H9 (cell line): ENCODE measurements at regions not wholly inside any gene's neighbourhood (a gene's known extent, or its start where the extent isn't known, plus 50 kb on each side); places are given as distances from the start of the nearest gene placed in this dataset.
A peak's percentile ranks its signal among the peaks of the same experiment; 100 is the strongest.

Experiments
- DNase-seq: peaks from one replicate; pipeline ENCODE4 v3.0.0-alpha.2; 2017
- H2AFZ ChIP-seq: one replicate; pipeline ENCODE4 v1.6.1; 2013; ENCODE audit warnings: mild to moderate bottlenecking, low read length, control low read depth, moderate library complexity
- H2AK5ac ChIP-seq: 2 replicates; pipeline ENCODE4 v1.6.1; 2013; ENCODE audit warnings: low read length, control low read depth, mixed read lengths; ENCODE audit not compliant: insufficient read length
- H2BK120ac ChIP-seq: one replicate; pipeline ENCODE4 v1.6.1; 2013; ENCODE audit warnings: low read depth, mild to moderate bottlenecking, low read length, control low read depth, inconsistent platforms; ENCODE audit not compliant: poor library complexity, severe bottlenecking
- H2BK12ac ChIP-seq: 2 replicates; pipeline ENCODE4 v1.6.1; 2013; ENCODE audit warnings: low read length, control low read depth, mixed read lengths, low read depth; ENCODE audit not compliant: insufficient read length
- H2BK15ac ChIP-seq: 2 replicates; pipeline ENCODE4 v1.6.1; 2013; ENCODE audit warnings: low read depth, low read length, control low read depth
- H2BK20ac ChIP-seq: one replicate; pipeline ENCODE4 v1.6.1; 2013; ENCODE audit warnings: low read depth, mild to moderate bottlenecking, low read length, control low read depth, inconsistent platforms; ENCODE audit not compliant: poor library complexity, severe bottlenecking
- H2BK5ac ChIP-seq: 2 replicates; pipeline ENCODE4 v1.6.1; 2013; ENCODE audit warnings: low read length, control low read depth, mixed read lengths; ENCODE audit not compliant: insufficient read length
- H3K14ac ChIP-seq: 2 replicates; pipeline ENCODE4 v1.6.1; 2013; ENCODE audit warnings: low read length, control low read depth; ENCODE audit not compliant: insufficient read depth
- H3K18ac ChIP-seq: 2 replicates; pipeline ENCODE4 v1.6.1; 2013; ENCODE audit warnings: low read depth, mild to moderate bottlenecking, mixed read lengths, low read length, control low read depth; ENCODE audit not compliant: insufficient read length
- H3K23ac ChIP-seq: 2 replicates; pipeline ENCODE4 v1.6.1; 2013; ENCODE audit warnings: low read length, control low read depth, mixed read lengths, low read depth; ENCODE audit not compliant: insufficient read length
- H3K23me2 ChIP-seq: 2 replicates; pipeline ENCODE4 v1.6.1; 2013; ENCODE audit warnings: low read depth, mild to moderate bottlenecking, mixed read lengths, low read length, control low read depth; ENCODE audit not compliant: insufficient read length, poor library complexity, severe bottlenecking
- H3K27ac ChIP-seq: 2 replicates; pipeline ENCODE4 v1.5.1; 2013; ENCODE audit warnings: low read length, control low read depth, mixed read lengths, low read depth; ENCODE audit not compliant: insufficient read length
- H3K27me3 ChIP-seq: 2 replicates; pipeline ENCODE4 v1.6.1; 2013; ENCODE audit warnings: low read length, control low read depth, inconsistent platforms; ENCODE audit not compliant: insufficient read depth
- H3K4ac ChIP-seq: 2 replicates; pipeline ENCODE4 v1.6.1; 2013; ENCODE audit warnings: low read depth, mild to moderate bottlenecking, control low read depth, inconsistent platforms, low read length, moderate library complexity
- H3K4me1 ChIP-seq: 2 replicates; pipeline ENCODE4 v1.6.1; 2013; ENCODE audit warnings: low read length, control low read depth, inconsistent platforms; ENCODE audit not compliant: insufficient read depth
- H3K4me2 ChIP-seq: 2 replicates; pipeline ENCODE4 v1.6.1; 2013; ENCODE audit warnings: low read length, control low read depth, mixed read lengths; ENCODE audit not compliant: insufficient read length, insufficient read depth
- H3K56ac ChIP-seq: 2 replicates; pipeline ENCODE4 v1.6.1; 2013; ENCODE audit warnings: low read depth, mild to moderate bottlenecking, mixed read lengths, low read length, control low read depth; ENCODE audit not compliant: insufficient read length
- H3K79me1 ChIP-seq: 2 replicates; pipeline ENCODE4 v1.6.1; 2013; ENCODE audit warnings: low read depth, mild to moderate bottlenecking, moderate library complexity, low read length, control low read depth, inconsistent platforms; ENCODE audit not compliant: insufficient read depth, poor library complexity, severe bottlenecking
- H3K79me2 ChIP-seq: 2 replicates; pipeline ENCODE4 v1.6.1; 2013; ENCODE audit warnings: low read length, control low read depth, inconsistent platforms; ENCODE audit not compliant: insufficient read depth
- H3K9ac ChIP-seq: 2 replicates; pipeline ENCODE4 v1.6.1; 2013; ENCODE audit warnings: low read length, control low read depth, mixed read lengths; ENCODE audit not compliant: insufficient read length; ENCODE audit errors: extremely low read depth
- H3K9me3 ChIP-seq: one replicate; pipeline ENCODE4 v1.6.1; 2013; ENCODE audit warnings: low read depth, low read length, inconsistent platforms; ENCODE audit not compliant: control insufficient read depth
- H3T11ph ChIP-seq: one replicate; pipeline ENCODE4 v1.6.1; 2013; ENCODE audit warnings: mild to moderate bottlenecking, low read length, control low read depth, inconsistent platforms
- H4K20me1 ChIP-seq: one replicate; pipeline ENCODE4 v1.6.1; 2013; ENCODE audit not compliant: control insufficient read depth, insufficient read length, insufficient read depth
- H4K5ac ChIP-seq: 2 replicates; pipeline ENCODE4 v1.6.1; 2013; ENCODE audit warnings: low read depth, mild to moderate bottlenecking, mixed read lengths, low read length, control low read depth; ENCODE audit not compliant: insufficient read length
- H4K8ac ChIP-seq: replicated peaks from 2 replicates; pipeline ENCODE4 v1.6.1; 2013; ENCODE audit warnings: low read length, control low read depth, mixed read lengths, low read depth; ENCODE audit not compliant: insufficient read length
- H4K91ac ChIP-seq: 2 replicates; pipeline ENCODE4 v1.6.1; 2013; ENCODE audit warnings: low read depth, mild to moderate bottlenecking, moderate library complexity, mixed read lengths, low read length, control low read depth; ENCODE audit not compliant: insufficient read length
- H3K27ac Mint-ChIP-seq, 3 experiments: 2 replicates in 2 of 3; 3 replicates in 1 of 3; pipeline ENCODE4 v1.8.0; 2020 to 2021; ENCODE audit warnings: mixed read lengths in 3 of 3, mild to moderate bottlenecking in 1 of 3, moderate library complexity in 1 of 3
- H3K27me3 Mint-ChIP-seq: 2 replicates; pipeline ENCODE4 v1.8.0; 2021; ENCODE audit warnings: low read depth, mild to moderate bottlenecking, moderate library complexity, mixed read lengths
- H3K36me3 Mint-ChIP-seq, 3 experiments: 2 replicates in 2 of 3; 3 replicates in 1 of 3; pipeline ENCODE4 v1.8.0; 2020 to 2021; ENCODE audit warnings: low read depth in 3 of 3, mixed read lengths in 3 of 3; ENCODE audit not compliant: insufficient read depth in 1 of 3
- H3K4me1 Mint-ChIP-seq, 2 experiments: 2 replicates each; pipeline ENCODE4 v1.8.0; 2020; ENCODE audit warnings: mixed read lengths in 2 of 2
- H3K4me3 Mint-ChIP-seq, 2 experiments: 2 replicates in 1 of 2; 3 replicates in 1 of 2; pipeline ENCODE4 v1.8.0; 2020 to 2021; ENCODE audit warnings: mild to moderate bottlenecking in 2 of 2, mixed read lengths in 2 of 2, moderate library complexity in 1 of 2
- H3K9me3 Mint-ChIP-seq, 2 experiments: 2 replicates in 1 of 2; 3 replicates in 1 of 2; pipeline ENCODE4 v1.8.0; 2020; ENCODE audit warnings: mild to moderate bottlenecking in 2 of 2, mixed read lengths in 2 of 2, moderate library complexity in 1 of 2
- WGBS: extraction: QIAGEN DNeasy Blood & Tissue Kit; methylation state at CpG from one replicate; pipeline ENCODE4 v1.1.7; 2013; ENCODE audit warnings: missing lambda C conversion rate, low lambda C conversion rate, mixed read lengths; ENCODE audit not compliant: insufficient read length; ENCODE audit errors: extremely low coverage; 5-methylcytosine and 5-hydroxymethylcytosine counted together
- TF ChIP-seq, protein P1 (sequence below): fragments of 200-600 bp; sonication (generic); conservative IDR thresholded peaks from 3 replicates; pipeline ENCODE4 v1.8.0; 2021; ENCODE audit warnings: antibody characterized with exemption, mild to moderate bottlenecking

DNA sequence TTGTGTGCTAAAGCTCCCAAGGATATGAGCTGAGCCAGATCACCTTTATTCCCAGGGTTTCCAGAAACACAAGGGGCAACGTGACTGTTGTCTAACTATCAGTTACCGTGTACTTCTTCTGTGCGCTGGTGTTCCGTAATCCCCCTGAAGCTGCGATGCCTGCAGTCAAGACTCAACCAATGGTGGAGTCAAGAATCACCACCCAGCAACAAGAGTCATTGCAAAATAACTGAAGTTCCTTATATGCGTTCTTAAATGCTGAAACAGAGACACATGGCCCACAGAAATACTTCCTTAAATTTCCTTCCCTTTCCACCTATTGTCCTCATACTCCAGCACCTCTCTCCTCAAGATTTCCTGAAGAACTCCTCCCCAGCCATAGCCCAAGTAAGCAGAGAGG is 200.2 kb downstream of the KATNAL1 start:
- no peak overlapping the region for H4K91ac ChIP-seq
- TF ChIP-seq, protein P1, sequence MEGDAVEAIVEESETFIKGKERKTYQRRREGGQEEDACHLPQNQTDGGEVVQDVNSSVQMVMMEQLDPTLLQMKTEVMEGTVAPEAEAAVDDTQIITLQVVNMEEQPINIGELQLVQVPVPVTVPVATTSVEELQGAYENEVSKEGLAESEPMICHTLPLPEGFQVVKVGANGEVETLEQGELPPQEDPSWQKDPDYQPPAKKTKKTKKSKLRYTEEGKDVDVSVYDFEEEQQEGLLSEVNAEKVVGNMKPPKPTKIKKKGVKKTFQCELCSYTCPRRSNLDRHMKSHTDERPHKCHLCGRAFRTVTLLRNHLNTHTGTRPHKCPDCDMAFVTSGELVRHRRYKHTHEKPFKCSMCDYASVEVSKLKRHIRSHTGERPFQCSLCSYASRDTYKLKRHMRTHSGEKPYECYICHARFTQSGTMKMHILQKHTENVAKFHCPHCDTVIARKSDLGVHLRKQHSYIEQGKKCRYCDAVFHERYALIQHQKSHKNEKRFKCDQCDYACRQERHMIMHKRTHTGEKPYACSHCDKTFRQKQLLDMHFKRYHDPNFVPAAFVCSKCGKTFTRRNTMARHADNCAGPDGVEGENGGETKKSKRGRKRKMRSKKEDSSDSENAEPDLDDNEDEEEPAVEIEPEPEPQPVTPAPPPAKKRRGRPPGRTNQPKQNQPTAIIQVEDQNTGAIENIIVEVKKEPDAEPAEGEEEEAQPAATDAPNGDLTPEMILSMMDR, result no peak
- no peak overlapping the region for H3K4ac ChIP-seq
- H2BK12ac ChIP-seq, result no peak overlapping the region
- H3K36me3 Mint-ChIP-seq, result no peaks in the 10 kb centered on the region; a peak in 2 of 7 replicates
- H3K23me2 ChIP-seq, result no peaks in the 10 kb centered on the region
- no peak overlapping the region for H4K5ac ChIP-seq
- H2AFZ ChIP-seq, result no peak overlapping the region
- H3T11ph ChIP-seq, result no peak overlapping the region
- no peak overlapping the region for H3K14ac ChIP-seq
- no peaks in the 10 kb centered on the region for H4K20me1 ChIP-seq
- peak overlapping the region in 2 of 3 experiments; percentile 37 to 57; a peak in 2 of 7 replicates for H3K27ac Mint-ChIP-seq
- no peak overlapping the region for H3K18ac ChIP-seq
- no peak overlapping the region for H3K23ac ChIP-seq
- H3K27ac ChIP-seq, result no peak overlapping the region
- H3K56ac ChIP-seq, result no peak overlapping the region
- WGBS, result no CpG with 5 or more reads among the region's 6 CpGs
- H3K4me1 Mint-ChIP-seq, result peaks cover 20 to 26% of the 10 kb centered on the region in 2 experiments
- H3K4me2 ChIP-seq, result no peak overlapping the region
- no peaks in the 10 kb centered on the region; a peak in 1 of 5 replicates for H3K9me3 Mint-ChIP-seq
- no peak overlapping the region for H3K9ac ChIP-seq
- H3K79me1 ChIP-seq, result no peaks in the 10 kb centered on the region
- H4K8ac ChIP-seq, result no peak overlapping the region
- H3K4me1 ChIP-seq, result no peaks in the 10 kb centered on the region
- no peak overlapping the region for H2BK5ac ChIP-seq
- no peak overlapping the region for H3K4me3 Mint-ChIP-seq
- peaks cover 10% of the 10 kb centered on the region for H3K27me3 Mint-ChIP-seq
- no peak for DNase-seq
- H3K27me3 ChIP-seq, result no peaks in the 10 kb centered on the region
- H3K79me2 ChIP-seq, result no peaks in the 10 kb centered on the region
- H2BK15ac ChIP-seq, result no peak overlapping the region
- no peak overlapping the region for H2BK20ac ChIP-seq
- no peaks in the 10 kb centered on the region for H3K9me3 ChIP-seq
- no peak overlapping the region for H2AK5ac ChIP-seq
- no peak overlapping the region for H2BK120ac ChIP-seq
